CD1c-positive myeloid dendritic cell (primary cell): ENCODE measurements at regions not wholly inside any gene's neighbourhood (a gene's known extent, or its start where the extent isn't known, plus 50 kb on each side); places are given as distances from the start of the nearest gene placed in this dataset.
"Not testable (repeated sequence)": the region's sequence is repeated elsewhere in the genome, so short reads cannot be mapped to it uniquely, and the experiment has no call there.

ENCODE experiments used
- DNase-seq: peaks from one replicate; pipeline ENCODE4 v3.0.0-alpha.2; 2016; ENCODE audit errors: extremely low spot score

DNA sequence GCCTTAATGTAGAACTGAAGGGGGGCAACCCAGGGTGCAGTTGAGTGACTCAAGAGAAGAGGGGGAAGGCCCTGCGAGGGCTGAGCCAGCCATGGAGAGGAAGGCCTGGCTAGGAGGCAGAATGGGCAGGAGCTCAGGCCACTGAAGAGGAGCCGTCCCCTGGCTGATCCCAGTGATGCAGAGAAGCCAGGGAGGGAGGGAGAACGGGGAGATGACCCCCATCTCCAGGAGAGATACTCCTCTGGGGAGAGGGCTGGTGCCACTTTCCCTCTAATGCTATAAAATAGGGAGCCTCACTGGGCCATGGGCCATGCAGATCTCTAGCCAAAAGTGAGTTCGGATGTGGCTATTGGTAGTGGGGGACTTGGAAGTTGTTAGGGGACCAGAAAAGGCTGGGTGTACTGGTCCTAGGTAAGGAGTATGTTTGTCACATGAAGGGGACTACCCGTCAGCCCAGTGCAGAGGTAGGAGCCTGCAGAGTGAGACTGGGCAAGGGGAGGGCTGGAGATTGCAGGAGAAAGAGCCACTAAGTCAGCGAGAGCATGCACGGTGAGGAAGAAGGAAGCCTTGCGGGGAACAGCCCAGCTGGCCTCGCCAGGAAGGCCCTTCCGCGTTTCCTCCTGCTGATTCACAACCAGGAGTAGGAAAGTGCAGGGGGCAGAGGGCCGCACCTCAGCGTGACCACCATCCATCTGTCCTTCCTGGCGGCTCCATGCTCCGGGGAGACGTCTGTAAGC lies 347.6 kb downstream of the TCERG1L start:
- no peak for DNase-seq

DNA sequence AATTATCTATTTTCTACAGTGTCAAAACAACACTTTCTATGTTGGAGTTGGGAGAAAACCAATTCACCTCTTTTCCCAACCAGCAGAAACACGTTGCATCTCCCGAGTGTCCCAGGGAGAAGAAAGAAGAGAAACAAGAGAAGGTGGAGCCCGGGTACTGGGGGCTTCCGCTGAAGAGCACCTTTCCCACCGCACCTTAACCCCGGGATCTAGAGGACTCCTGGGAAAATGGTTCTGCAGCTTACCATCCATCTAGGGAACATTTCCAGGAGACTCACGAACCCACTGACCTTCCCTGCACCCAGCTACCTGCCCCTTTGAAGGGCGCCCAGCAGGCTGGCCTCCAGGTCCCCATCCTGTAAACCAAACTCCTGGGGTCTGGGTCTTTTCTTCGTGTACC lies 346.8 kb downstream of the TCERG1L start:
- no peak for DNase-seq

DNA sequence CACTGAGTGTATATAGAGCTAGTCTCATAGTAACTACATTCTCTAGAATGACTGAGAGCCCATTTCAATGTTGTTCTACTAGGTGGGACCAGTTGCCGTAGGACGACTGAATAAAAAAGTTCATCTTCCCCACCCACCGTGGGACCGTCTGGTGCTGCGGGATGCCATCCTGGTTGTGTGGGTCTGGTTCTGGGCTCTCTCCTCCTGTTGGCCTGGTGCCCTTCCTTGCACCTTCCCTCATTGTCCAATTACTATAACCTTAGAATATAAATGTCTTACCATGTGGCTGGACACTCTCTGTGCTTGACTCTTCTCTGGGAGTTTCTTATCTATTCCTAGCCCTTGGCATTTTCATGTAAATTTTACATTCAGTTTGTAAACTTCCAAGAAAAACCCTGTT lies 344.4 kb downstream of the TCERG1L start:
- no peak for DNase-seq

GRCh38 chr10:130967784-130968183 lies 343.7 kb downstream of the TCERG1L start:
- no peak for DNase-seq

GRCh38 chr10:130968511-130968910 lies 343.0 kb downstream of the TCERG1L start:
- DNase-seq, result no peak

DNA sequence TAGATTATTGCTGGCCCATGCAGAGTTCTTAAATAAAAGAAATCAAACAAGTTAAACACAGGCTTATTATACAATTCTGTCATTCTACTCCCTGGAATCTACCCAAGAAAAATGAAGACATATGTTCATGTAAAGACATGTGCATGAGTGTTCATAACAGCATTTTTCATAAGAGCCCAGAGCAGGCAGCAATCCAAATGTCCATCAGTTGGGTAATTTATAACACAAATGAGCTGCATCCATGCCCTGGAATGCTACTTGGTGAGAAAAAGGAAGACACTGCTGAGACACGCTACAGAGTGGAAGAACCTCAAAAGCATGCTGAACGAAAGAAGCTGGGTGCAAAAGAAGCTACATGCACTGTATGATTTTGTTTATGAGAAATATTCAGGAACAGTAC lies 342.6 kb downstream of the TCERG1L start:
- no peak for DNase-seq

GRCh38 chr10:130969700-130970099 lies 341.8 kb downstream of the TCERG1L start:
- DNase-seq, result no peak

DNA sequence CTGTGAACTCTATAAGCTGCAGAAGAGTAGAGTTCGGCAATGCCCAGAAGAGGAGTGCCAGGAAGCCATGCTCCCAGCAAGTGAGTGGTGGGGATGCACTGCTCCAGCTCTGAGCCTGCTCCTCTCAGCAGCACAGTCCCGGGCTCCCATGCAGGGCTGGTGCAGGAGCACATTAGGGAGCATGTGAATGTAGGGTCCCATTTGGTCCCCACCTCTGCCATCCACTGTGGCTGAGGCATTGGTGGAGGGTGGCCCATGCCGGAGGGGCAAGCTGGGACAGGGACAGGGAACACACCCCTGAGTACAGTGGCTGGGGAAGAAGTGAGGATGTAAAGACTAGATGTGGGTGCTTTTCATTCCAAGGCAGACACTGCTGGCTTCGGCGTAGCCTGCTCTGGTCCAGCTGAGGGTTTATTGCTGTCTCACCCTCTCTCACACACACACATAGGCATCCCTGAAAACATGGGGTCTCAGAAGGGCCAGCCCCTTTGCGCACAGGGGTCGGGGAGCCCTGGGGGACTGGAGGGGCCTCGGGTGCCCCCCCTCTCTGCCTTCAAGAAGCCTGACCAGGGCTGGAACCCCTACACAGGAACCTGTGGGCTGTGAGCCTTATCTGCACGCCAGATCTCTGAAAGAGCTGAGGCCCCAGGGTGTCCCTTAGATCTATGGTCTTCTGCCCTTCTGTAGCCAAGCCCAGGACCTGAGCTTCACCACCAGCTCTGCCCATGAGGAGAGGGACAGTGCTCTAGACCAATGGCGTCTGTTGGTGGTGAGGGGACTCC lies 341.0 kb downstream of the TCERG1L start:
- no peak for DNase-seq

GRCh38 chr10:130971123-130971435 lies 340.4 kb downstream of the TCERG1L start:
- no peak for DNase-seq

GRCh38 chr10:130973127-130973839 lies 338.2 kb downstream of the TCERG1L start:
- no peak for DNase-seq

- no peak for DNase-seq
Observed at GRCh38 chr10:130974166-130974565, 337.4 kb downstream of the TCERG1L start.

DNA sequence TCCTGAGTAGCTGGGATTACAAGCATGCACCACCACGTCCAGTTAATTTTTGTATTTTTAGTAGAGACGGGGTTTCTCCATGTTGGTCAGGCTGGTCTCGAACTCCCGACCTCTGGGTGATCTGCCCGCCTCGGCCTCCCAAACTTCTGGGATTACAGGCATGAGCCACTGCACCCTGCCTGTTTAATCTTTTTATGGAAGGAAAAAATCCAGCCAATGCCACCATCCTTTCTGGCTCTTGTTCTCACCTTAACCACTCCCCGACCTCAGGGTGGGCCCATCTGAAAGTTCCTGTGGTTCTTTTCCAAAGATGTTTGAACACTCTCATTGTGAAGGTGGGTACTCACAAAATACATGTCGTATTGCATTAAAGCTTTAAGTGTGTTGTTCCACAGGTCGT lies 336.2 kb downstream of the TCERG1L start:
- not testable (repeated sequence) for DNase-seq

- no peak for DNase-seq
Observed at GRCh38 chr10:130982802-130983201, 328.7 kb downstream of the TCERG1L start.

- DNase-seq, result no peak
Observed at GRCh38 chr10:130983749-130984148, 327.8 kb downstream of the TCERG1L start.

GRCh38 chr10:130984686-130985085 lies 326.8 kb downstream of the TCERG1L start:
- no peak for DNase-seq

DNA sequence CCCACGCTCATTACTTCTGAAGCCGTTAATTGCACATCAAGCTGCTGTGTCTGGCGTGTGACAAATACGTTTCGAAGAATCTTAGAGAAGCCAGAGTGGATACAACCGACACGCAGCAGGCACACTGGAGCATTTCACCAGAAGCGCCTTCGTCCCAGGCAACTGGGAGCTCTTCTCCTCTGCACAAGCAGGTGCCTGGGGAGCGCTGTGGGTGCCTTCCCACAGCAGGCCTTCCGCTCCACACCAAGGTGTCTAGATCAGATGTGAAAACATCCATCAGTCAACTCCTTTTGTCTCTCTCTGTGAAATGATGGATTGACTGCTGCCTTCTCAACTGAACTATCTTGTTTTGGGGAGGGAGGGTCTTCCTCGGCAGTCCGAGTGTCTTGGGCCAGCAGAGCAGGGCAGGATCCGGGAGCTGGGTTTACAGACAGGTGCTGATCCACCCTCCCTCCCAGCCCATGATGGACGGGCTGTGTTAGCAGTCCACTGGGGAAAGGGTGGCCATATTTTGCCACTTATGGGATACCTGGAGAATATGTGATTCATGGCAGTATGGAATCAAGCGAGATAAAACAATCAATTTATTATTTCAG lies 326.3 kb downstream of the TCERG1L start:
- DNase-seq, result no peak

DNA sequence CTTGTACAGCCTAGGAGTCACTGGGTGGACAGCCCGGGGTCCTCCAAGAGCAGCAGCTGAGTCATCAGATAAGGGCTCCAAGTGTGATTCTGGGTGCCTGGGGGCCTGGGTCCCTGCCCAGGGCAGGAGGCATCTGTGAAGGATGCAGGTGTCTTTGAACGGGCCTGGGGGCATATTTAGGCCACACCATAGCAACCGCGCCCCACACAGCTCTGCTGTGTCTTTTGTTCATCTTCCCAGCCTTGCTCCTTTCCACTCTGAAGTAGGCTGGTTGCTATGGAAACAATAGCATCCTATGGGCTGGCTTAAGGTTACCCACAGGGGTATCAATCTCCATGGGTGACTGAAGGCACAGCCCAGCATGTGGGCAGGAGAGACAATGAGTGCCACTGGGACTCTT lies 324.7 kb downstream of the TCERG1L start:
- DNase-seq, result no peak

DNA sequence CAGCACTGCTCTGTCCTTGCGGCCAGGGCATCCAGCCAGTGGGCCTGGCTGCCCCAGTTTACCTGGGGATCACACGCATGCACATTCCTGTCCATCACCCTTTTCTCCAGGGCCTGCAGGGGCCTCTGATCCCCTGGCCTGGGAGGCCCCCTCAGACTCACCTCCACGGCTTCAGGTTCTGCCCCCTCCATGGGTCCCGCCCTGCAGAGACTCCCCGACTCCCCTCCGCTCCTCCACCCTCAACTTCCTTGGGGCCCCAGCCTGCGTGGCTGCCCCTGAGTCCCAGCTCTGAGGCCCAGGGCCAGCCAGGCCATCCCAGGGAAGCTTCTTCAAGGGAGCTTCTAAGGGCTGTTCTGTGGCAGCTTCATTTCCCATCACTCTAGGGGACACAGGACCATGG lies 324.1 kb downstream of the TCERG1L start:
- DNase-seq, result no peak

DNA sequence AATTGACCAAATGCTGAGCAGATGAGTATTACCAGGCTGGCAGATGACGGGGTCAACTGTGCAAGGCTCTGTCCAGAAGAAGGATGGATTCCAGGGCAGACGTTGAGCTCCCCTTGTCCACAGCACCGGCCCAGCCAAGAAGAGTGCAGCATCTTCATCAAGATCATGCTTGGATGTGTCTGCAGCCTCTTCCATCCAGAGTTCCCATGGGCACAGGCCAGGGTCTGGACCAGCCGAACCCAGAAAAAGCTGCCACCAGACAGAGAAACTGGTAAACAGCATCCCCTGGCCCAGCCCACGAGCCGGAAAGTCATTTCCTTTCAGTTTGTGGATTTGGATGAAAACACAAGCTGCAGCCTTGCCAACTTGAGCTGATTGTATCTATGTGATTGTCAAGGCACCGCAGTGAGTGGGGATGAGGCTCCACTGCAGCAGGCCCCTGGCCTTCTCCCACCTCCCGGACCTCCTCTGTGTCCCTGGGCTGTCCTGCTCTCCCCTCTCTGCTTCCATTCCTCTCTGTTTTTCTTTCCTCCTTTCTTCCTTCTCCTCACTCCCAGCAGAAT lies 321.8 kb downstream of the TCERG1L start:
- no peak for DNase-seq

GRCh38 chr10:130990486-130990885 lies 321.0 kb downstream of the TCERG1L start:
- no peak for DNase-seq

DNA sequence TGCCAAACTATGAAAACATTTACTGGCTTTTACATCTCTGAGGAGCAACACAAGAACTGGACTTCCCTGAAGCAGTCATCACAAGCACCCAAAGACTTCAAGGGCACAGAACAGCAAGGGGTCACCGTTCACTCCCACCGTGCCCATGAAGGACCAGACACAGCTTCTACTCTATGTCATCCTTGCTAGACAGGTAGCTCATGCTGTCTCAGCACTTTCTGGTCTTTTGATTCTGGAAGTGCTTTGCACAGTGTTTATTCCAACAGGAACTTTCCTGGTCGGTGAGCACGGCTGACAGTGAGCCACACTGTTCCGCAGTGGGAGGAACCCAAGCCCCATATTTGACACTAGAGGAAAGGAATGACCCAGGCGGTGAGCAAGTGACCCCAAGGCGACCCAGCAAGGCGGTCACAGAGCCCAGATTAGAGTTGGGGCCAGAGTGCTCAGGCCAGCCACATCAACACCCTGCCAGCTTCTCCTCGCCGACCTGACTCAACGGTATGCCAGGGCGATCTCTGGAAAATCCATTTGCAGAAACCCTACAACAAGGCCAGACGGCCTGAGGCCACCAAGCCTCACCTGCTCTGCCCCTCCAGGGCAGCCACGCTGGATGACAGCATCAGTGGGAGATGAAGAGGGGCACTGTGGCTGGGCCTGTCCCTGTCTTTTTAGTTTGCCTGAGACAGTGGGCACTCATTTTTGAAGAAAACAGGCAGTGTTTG lies 318.6 kb downstream of the TCERG1L start:
- DNase-seq, result no peak
